Stimulated activated CD8-positive, alpha-beta memory T cell treated with anti-CD3 and anti-CD28 coated beads, Interleukin-7, amount 100 ng/mL, for 1 hour (primary cell): ENCODE measurements at regions not wholly inside any gene's neighbourhood (a gene's known extent, or its start where the extent isn't known, plus 50 kb on each side); places are given as distances from the start of the nearest gene placed in this dataset.

Experiments used
- DNase-seq, 2 donors: peaks; one replicate each; pipeline ENCODE4 v3.0.0-alpha.2; 2020; ENCODE audit warnings: low read depth in 2 of 2

DNA sequence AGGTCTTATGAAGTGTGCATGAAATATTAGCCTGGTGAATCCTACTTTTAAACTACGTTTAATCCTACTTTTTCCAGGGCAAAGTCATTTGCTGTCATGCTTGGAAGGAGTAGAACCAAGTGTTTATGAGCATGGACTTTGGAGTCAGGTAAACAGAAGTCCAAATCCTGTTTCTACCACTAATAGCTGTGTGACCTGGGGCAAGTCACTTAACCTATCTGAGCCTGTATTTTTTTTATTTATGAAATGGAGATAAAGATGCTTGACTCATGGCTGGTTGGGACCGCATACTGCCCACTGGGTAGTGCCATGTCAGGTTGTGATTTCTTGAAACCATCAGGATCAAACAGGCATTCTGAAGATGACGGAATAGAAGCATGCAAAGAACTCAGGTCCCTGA lies 249.6 kb downstream of the BAMBI start:
- no peak for DNase-seq

DNA sequence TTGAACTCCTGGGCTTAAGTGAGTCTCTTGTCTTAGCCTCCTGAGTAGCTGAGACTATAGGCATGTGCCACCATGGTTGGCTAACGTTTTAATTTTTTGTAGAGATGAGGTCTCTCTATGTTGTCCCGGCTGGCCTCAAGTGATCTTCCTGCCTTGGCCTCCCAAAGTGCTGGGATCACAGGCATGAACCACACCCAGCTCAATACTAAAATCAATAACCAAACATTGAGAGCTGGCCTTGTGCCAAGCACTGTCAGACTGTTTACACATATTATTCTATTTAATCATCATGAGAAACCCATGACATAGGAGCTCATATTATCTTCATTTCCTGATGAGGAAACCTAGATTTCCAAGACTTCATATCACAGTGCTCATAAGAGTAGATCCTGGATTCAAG lies 251.2 kb downstream of the BAMBI start:
- DNase-seq: no peak

DNA sequence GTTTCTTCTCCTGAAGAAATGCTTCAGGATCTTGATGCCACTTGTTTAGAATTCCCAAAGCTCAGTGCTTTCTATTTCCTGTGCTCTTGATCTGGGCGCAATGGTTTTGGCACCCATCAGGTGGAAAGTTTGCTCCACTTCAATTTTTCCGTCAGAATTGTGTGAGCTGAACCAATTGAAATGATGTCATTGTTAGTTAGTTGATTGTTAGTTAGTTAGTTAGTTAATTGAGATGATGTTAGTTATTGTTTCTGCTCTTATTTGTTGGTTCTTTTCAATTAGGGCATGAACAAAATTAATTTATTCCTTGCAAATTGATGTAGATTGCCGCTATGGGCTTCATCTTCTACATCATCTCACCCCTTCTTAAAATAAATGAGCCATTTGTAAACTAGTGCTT lies 252.6 kb downstream of the BAMBI start:
- no peak for DNase-seq

DNA sequence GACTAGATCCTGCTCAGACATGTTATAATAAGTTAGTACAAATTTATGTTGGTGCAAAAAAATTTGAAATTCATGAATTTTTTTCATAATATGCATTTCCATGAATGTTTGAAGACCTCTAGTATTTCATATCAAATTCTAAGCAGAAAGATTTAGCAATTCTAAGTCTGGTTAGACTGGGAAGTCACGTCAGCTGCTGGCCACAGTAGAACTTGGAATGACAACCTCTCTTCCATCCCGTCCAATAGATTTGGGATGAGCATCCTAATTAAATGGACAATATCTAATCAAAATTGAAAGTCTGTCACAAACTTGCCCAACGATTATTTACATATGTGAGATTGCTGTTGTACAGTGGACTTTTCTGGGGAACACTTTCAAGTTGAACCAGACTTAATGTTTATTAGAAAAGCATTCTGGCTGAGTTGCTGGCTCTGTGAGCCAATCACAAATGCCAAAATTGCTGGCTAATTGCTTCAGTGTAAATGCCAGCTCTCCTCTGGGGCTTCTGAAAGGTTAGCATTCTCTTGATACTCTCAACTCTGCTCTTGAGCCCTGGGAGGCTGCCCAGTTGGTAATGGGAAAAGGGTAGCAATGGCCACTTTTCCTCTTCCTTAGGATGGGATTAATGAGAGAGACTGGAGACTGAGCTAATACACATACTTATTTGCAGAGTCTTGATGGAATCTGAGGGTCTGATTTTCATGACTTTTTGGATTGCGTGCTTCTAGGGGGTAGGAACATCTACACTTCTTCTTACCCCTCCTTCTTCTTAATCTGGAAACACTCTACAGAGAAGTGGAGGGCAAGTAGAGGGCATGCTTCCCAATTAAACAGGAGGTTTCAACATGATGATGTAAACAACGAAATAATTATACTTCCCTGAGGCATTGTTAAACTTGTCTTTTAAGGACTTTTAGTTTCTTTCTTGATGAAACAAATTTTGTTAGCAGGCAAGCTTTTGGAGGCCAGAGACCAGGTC lies 253.5 kb downstream of the BAMBI start:
- DNase-seq: no peak

DNA sequence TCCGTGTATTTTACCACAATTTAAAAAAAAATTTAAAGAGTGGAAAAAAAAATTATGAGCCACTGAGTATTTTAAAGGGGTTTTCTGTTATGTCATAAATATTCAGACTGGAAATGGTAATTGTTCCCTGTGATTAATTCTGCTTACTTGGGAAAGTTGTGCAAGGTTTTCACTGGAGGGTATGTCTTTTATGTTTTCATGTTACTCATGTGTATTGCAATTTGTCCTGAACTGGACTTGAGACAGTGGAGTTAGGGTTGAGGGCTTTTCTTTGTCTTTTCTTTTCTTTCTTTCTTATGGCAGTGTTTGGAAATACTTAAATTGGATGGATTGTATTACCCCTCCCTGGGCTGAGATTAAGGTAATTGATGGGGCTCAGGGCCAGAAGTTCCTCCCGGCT lies 257.7 kb downstream of the BAMBI start:
- no peak for DNase-seq

DNA sequence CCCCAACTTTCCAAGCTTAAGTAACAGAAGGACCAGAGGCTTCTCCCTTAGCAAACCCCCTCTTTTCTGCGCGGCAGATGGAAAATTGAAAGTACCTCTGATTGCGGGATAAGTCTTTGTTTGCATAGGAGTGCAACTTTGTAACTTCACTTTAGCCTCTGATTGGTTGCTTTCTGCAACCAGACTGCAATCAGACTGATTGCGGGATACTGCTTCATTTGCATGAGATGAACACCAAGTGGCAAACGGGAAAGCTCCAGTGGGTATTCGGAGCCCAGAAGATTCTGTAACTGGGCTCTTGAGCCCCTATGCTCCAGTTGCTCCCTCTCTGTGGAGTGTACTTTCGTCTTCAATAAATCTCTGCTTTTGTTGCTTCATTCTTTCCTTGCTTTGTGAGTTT lies 260.6 kb downstream of the BAMBI start:
- no peak for DNase-seq

DNA sequence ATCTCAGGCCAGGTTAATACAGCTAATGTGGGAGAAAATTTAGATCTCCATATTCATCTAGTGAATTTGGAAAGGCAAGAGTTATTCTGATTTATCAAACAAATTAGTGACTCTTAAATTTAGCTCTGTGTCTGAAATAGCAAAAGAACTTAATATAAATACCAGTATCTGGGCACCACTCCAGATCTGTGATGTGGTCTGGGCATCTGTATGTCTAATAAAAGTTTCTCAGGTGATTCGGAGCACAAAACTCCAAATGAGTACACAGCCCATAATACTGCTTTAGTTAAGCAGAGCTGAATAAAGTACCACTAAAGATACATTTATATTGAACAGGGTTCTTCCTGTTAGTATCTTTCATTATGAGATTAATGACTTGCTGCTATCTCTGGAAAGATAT lies 261.4 kb downstream of the BAMBI start:
- DNase-seq: no peak

DNA sequence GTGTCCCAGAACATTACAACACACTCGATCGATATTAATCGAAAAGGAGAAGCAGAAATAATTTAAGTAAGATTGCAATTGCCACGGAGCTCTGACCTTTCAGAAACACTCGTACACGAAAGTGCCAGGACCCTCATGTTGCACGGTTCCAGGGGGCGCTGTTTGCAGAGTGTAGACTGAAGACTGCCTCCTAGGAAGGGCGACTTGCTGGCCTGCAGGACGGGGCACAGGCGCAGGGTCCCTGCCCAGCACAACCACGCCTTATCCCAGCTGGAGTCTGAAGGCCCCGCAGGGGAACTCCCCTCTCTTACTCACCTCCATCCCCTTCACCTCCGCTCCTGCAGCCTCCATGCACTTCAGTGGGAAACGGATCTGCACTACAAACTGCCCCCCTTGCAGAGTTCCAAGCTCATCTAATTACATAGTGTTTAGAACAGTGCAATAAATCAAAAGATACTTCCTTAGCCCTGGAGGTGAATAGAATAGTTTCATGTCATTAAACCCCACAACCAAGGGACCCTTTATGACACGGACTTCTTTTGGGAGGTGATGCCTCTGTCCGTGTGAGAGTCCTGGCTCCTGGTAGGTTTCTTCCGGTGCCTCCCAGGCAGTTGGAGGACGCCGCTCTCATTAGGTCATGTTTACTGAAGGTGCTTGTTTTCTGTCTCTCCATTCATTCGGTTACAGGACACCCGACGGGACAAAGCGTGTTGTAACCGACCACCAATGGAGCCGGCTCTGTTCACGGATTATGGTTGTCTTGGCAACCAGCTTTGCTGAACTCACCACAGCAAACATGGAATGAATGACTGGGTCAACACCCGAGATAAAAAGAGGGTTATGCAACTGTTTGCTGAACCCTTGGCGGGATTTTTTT lies 262.2 kb downstream of the BAMBI start:
- no peak for DNase-seq

DNA sequence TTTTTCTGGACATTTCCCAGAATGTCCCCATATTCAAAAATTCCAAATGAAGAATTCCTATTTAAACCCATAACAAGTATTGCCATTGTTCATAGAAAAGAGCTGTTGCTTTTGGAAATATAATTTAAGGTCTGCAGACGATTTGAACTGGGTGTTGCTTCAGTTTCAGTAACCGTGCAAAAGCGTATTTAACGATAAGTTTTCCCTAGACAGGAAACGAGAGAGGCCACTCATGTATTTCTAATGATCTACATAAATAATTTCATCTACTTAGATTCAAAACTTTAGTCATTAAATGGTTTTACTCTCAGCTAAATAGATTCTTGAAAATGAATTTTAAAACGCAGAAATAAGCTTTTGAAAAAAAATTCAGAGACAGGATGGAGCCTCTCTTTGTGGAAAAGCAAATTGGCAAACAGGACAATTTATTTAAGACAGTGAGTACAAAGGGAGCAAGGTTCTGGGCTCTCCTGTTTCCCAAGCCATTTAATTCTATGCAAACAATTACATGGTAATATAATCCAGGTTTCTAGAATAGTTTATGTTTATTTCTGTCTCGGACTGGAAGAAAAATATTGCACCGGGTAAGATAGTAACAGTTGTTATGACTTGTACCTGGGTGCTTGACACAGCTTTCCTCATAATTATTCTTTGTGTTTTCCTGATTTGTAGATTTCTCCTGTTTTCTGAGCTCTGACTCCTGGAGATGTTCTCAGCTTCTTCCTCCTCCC lies 263.0 kb downstream of the BAMBI start:
- no peak for DNase-seq

DNA sequence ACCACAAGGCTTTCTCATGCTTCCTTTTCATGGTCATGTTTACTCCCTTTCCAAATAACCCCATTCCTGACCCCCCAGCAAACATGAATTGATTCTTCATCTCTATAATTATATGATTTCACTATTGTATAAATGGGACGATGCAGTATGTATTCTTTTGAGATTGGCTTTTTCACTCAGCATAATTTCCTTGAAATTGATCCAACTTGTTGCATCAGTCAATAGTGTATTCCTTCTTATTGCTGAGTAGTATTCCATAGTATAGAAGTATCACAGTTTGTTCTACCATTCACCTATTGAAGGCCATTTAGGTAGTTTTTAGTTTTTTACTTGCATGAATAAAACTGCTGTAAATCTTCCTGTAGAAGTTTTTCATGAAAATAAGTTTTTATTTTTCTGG lies 264.7 kb downstream of the BAMBI start:
- DNase-seq: no peak

DNA sequence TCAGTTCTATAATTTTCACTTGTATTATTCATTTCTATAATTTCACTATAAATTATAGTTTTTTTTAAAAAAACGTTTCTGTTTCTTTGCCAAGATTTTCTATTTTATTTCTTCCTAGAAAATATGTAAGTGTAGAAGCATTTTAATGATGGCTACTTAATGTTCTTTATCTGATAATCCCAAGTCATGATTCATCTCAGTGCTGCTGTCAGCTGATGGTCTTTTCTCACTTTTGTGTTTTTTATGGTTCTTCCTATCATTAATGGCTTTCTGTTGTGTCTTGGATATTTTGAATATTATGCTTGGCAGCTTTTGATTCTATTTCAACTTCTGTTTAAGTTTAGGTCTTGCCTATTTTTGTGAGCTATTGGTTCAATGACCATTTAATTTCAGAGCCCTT lies 268.6 kb downstream of the BAMBI start:
- no peak for DNase-seq

DNA sequence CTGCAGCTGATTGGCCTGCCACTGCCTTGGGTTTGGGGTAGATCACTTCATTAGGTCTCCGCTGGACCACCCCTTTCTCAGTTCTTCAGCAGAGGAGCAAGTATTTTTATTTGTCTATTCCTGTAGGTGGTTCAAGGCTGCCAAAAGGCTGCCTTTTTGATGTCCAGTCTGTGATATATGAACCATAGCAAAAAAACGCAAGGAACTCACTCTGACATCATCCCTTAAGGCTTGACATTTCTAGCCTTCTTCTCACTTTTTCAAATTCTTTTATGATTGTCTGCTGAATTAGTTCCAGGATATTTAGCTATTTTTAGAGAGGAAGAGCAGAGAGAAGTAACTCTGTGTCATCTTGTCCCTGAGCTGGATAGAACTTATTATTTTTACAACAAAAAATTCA lies 269.2 kb downstream of the BAMBI start:
- no peak for DNase-seq

DNA sequence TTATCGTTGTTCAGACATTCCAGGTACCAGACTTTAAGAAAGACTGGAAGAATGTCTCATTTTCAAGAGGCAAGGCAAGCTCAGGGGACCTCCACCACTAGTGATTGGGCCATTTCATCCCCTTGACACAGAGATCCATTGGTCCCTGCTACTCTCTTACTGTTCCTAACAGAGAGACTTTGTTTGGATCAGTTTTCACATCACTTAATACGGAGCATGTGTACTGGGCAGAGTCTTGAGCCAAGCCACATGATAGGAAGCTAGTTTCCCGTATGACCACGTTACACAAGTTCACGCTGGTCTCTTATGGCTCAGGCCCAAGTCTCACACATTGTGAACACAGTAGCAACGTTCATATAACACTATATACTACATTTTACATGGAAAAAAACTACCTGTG lies 269.9 kb downstream of the BAMBI start:
- DNase-seq: no peak

DNA sequence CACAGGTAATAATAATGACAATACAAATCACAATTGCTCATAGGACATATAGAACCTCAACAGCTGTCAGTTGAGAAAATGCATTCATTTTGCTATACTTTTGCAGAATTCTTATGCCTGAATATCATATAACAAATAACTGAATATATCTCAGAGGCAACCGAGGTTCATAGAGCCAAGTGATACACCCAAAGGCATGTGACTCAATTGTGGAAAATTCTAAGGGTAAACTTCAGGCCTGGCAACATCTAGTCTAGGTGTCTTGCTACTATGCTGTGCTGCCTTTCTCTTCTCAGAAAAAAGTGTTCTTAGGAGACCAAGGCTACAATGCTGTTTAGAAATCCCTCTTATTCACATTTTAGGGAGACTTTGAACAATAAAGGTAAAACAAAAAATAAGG lies 270.7 kb downstream of the BAMBI start:
- DNase-seq: no peak

DNA sequence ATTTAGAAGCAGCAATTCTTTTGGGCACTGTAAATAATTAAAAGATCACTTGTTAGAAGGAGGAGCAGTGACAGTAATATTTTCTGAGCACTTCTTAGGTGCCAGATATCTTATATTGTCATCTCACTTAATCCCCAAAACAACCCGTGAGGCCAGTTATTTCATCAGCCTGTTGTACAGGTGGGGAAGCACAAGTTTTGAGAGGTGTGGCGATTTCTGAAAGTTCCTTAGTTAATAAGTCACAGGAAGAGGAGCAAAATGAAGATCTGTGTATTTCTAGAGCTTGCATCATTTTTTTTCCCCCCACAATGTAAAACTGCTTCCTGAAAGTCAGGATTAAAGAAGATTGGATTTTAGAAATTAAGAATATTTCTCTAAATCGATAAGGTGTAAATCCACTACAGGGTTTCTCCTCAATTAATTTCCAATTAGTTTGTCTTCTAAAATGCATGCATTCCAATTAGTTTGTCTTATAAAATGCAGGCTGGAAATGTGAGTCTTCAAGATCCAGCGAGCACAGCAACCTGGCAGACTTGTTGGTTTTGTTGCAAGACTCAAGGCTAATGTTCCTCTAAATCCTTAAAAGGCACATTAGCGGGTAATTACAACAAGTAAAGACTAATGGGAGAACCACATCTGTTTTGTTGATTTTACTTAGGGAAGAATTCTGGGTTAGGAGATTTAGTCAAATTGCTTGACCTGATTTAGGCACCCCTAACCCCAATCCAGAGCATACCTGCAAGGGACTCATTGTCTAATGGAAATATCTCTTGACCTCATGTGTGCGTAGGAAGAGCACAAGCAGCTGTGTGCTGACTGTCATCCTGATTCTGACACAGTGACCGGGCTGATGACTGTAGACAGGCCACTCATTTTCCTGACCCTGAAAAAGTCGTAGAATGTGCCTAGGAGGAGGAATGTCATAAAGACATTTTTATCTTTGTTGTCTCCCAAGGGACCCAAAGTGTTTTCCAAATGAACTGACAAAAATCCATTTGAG lies 272.0 kb downstream of the BAMBI start:
- DNase-seq: no peak

DNA sequence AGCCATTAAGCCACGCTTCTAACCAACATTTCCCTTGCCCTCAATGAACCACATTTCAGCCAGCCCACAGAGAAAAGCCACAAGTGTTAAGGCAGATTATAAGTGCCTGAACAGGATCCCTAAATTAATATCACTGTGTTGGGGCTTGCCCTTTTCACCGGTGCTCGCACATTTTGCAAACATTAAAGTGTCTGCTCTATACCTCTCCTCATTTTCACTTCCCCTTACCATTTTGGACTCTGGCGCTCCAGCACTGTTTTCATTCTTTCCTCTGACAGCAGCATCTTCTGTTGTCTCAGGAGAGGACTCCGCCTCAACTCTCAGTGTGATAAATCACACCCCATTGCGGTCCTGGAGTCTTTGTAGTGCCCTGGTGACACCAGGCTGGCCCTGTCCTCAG lies 274.2 kb downstream of the BAMBI start:
- DNase-seq: no peak

DNA sequence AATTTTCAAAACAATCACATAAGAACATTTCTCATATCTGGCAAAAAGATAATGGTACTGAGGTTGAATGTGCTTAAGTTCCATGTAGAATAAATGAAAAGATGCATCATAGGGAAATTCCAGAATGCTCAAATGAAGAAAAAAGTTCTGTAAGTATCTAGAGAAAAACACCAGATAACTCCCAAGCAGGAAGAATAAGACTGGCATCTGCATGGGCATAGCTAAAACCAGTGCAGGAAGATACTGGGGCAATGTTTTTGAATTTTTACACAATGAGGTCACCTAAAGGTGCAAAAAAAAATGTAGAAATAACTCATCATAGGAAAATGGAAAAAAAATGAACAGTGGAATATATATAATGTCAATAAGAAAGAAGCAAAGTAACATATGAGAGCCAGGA lies 275.2 kb downstream of the BAMBI start:
- DNase-seq: no peak

DNA sequence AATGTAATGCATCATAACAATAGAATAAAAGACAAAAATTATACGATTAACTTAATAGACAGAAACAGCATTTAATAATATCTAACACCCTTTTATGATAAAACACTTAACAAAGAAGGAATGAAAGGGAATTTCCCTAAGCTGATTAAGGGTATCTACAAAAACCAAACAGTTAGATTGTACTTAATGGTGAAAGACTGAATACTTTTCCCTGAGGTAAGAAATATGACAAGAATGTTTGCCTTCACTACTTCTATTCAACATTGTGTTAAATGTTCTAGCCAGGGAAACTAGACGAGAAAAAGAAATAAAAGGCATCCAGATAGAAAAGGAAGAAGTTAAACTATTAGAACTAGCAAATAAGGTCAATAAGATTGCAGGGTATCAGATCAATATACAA lies 276.9 kb downstream of the BAMBI start:
- DNase-seq: no peak

DNA sequence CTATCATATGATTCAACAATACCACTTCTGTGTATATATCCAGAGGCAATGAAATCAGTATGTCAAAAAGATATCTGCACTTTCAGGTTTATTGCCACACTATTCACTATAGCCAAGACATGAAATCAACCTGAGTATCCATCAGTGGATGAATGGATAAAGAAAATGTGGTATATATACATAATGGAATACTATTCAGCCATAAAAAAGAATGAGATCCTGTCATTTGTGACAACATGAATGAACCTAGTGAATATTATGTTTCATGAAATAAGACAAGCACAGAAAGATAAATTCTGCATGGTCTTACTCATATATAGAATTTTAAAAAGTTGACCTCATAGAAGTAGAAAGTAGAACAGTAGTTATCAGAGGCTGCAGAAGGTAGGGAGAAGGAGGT lies 281.1 kb downstream of the BAMBI start:
- no peak for DNase-seq

DNA sequence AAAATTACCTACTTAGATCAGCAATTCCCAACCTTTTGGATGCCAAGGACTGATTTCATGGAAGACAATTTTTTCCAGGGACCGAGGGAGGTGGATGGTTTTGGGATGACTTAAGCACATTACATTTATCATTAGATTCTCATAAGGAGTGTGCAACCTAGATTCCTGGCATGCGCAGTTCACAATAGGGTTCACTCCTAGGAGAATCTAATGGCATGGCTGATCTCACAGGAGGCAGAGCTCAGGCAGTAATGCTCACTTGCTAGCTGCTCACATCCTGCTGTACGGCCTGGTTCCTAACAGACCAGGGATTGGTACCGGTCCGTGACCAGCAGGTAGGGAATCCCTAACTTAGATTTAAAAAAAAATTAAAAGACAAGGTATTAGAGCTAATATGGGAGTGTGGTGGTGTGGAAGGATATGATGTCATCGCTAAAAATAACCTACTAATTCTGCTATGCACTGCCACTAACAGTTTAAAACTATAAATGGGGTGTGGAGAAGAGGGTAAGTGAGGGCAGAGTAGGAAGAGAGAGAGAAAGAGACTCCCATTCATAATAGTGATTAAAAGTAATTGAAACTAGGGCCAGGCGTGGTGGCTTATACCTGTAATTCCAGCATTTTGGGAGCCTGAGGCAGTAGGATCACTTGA lies 282.7 kb downstream of the BAMBI start:
- DNase-seq: no peak
